ENCODE measurements at regions not wholly inside any gene's neighbourhood (a gene's known extent, or its start where the extent isn't known, plus 50 kb on each side); places are given as distances from the start of the nearest gene placed in this dataset.

- H3K27me3 ChIP-seq: no peaks in the 10 kb centered on the region
- no peak overlapping the region for H3K4me3 ChIP-seq
- no peak for ATAC-seq
- no peaks in the 10 kb centered on the region for H3K36me3 ChIP-seq
- no peak for TF ChIP-seq EP300 (IDR thresholded peaks at IDR 0.05)
- H3K27ac ChIP-seq: no peak overlapping the region
- WGBS, 2 donors (ENCODE audit: low coverage in 1 of 2): 78 to 83% methylated on average over 1 of the region's 1 CpG
- H3K4me1 ChIP-seq: no peaks in the 10 kb centered on the region
- H3K9me3 ChIP-seq: peaks cover 0 to 25% (median 0%) of the 10 kb centered on the region in 3 donors
These were observed 405.1 kb upstream of the FOXG1 start for GRCh38 chr14:28361486-28361885.

DNA sequence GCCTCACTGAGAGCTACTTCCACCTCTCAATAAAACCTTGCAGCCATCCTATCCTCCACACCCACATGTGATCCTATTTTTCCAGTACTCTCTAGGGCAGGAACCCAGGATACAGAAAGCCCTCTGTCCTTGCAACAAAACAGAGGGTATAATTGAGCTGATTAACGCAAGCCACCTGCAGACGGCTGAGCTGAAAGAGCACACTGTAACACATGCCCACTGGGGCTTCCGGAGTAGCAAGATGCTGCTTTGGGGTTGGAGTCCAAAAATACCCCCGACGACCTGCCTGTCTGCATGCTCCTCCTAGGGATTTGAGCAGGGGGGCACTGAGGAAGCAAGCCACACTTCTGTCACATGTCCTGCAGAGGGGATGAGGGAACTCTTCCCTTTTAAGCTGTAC lies 401.1 kb upstream of the FOXG1 start:
- WGBS, 2 donors (ENCODE audit: low coverage in 1 of 2): 75 to 85% methylated on average over 4 to 5 of the region's 5 CpGs
- TF ChIP-seq POLR2AphosphoS5 (IDR thresholded peaks at IDR 0.05): no peak
- TF ChIP-seq, protein P1, sequence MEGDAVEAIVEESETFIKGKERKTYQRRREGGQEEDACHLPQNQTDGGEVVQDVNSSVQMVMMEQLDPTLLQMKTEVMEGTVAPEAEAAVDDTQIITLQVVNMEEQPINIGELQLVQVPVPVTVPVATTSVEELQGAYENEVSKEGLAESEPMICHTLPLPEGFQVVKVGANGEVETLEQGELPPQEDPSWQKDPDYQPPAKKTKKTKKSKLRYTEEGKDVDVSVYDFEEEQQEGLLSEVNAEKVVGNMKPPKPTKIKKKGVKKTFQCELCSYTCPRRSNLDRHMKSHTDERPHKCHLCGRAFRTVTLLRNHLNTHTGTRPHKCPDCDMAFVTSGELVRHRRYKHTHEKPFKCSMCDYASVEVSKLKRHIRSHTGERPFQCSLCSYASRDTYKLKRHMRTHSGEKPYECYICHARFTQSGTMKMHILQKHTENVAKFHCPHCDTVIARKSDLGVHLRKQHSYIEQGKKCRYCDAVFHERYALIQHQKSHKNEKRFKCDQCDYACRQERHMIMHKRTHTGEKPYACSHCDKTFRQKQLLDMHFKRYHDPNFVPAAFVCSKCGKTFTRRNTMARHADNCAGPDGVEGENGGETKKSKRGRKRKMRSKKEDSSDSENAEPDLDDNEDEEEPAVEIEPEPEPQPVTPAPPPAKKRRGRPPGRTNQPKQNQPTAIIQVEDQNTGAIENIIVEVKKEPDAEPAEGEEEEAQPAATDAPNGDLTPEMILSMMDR (IDR thresholded peaks at IDR 0.05): no peak
- TF ChIP-seq EP300 (IDR thresholded peaks at IDR 0.05): no peak
- TF ChIP-seq POLR2A (IDR thresholded peaks at IDR 0.05): no peak
- H3K4me1 ChIP-seq: no peaks in the 10 kb centered on the region
- H3K9me3 ChIP-seq: peaks cover 0 to 25% (median 0%) of the 10 kb centered on the region in 3 donors
- H3K4me3 ChIP-seq: no peak overlapping the region
- no peak for ATAC-seq
- no peaks in the 10 kb centered on the region for H3K36me3 ChIP-seq
- no peak overlapping the region for H3K27ac ChIP-seq
- no peaks in the 10 kb centered on the region for H3K27me3 ChIP-seq

DNA sequence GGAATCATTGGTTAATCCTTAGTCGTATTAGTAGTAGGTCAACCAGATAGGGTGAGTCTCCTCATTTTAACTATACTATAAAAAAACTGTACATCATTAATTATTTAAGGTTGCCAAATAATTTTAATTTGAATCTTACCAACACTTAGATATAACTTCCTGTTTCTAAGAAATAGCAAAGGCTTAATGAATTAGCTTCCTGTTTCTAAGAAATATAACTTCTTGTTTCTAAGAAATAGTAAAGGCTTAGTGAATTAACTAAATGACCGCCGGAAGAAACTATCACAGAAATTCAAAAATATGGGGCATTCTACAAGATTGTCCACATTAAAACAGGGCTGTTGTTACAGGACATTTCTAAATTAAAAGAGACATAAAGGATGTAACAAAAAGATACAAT lies 392.9 kb upstream of the FOXG1 start:
- no peak for TF ChIP-seq EP300 (IDR thresholded peaks at IDR 0.05)
- no peak for TF ChIP-seq POLR2AphosphoS5 (IDR thresholded peaks at IDR 0.05)
- TF ChIP-seq, protein P1 (IDR thresholded peaks at IDR 0.05): no peak
- no peak for TF ChIP-seq POLR2A (IDR thresholded peaks at IDR 0.05)
- Histone ChIP-seq H3K36me3 (no peaks in the 10 kb centered on the region), H3K4me1 (no peaks in the 10 kb centered on the region), H3K4me3 (no peak overlapping the region), H3K9me3 (no peaks in the 10 kb centered on the region), H3K27ac (no peak overlapping the region), H3K27me3 (no peaks in the 10 kb centered on the region)
- no peak for ATAC-seq
- WGBS, 2 donors (ENCODE audit: low coverage in 1 of 2): 77 to 94% methylated on average over 3 of the region's 3 CpGs

DNA sequence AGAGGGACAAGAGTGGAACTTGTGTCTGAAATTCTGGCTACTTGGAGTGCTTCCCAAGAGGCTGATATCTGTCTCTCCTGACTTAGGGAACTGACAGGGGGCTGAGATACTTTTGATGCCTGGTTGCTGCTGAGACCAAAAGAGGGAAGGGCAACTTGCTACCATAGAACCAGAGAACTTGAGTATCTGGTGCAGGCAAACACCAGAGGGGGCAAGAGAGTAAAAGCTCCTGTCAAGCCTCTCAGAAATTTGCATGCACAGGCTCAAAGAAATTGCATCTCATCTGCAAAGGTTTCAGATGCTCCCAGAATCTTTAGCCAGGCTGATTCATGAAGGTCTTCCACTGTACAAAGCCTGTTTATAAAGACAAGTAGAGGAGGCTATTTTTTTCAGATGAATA lies 391.3 kb upstream of the FOXG1 start:
- Histone ChIP-seq H3K36me3 (no peaks in the 10 kb centered on the region), H3K4me3 (no peak overlapping the region), H3K4me1 (no peaks in the 10 kb centered on the region), H3K9me3 (no peaks in the 10 kb centered on the region), H3K27me3 (no peaks in the 10 kb centered on the region), H3K27ac (no peak overlapping the region)
- ATAC-seq: no peak
- no peak for TF ChIP-seq POLR2AphosphoS5 (IDR thresholded peaks at IDR 0.05)
- TF ChIP-seq EP300 (IDR thresholded peaks at IDR 0.05): no peak
- TF ChIP-seq, protein P1 (IDR thresholded peaks at IDR 0.05): no peak
- no peak for TF ChIP-seq POLR2A (IDR thresholded peaks at IDR 0.05)

- no peak overlapping the region for H3K4me3 ChIP-seq
- H3K9me3 ChIP-seq: no peaks in the 10 kb centered on the region
- no peaks in the 10 kb centered on the region for H3K4me1 ChIP-seq
- no peaks in the 10 kb centered on the region for H3K36me3 ChIP-seq
- no peak overlapping the region for H3K27ac ChIP-seq
- H3K27me3 ChIP-seq: no peaks in the 10 kb centered on the region
- WGBS, 2 donors (ENCODE audit: low coverage in 1 of 2): 41 to 42% methylated on average over 2 of the region's 2 CpGs
- no peak for ATAC-seq
- TF ChIP-seq EP300 (IDR thresholded peaks at IDR 0.05) (no peak), POLR2AphosphoS5 (IDR thresholded peaks at IDR 0.05) (no peak), POLR2A (IDR thresholded peaks at IDR 0.05) (no peak)
- TF ChIP-seq, protein P1 (IDR thresholded peaks at IDR 0.05): no peak
These were observed 384.9 kb upstream of the FOXG1 start for GRCh38 chr14:28381656-28382055.

Data from gastroesophageal sphincter (tissue), 4 donors.